GM21723 (cell line): ENCODE measurements at regions not wholly inside any gene's neighbourhood (a gene's known extent, or its start where the extent isn't known, plus 50 kb on each side); places are given as distances from the start of the nearest gene placed in this dataset.
"Not testable (repeated sequence)": the region's sequence is repeated elsewhere in the genome, so short reads cannot be mapped to it uniquely, and the experiment has no call there.

Source experiments
- ATAC-seq: cut with Tn5 transposase; IDR thresholded peaks from one replicate; pipeline ENCODE4 v1.9.1; 2021; ENCODE audit warnings: mild to moderate bottlenecking, moderate library complexity; ENCODE audit not compliant: unreplicated experiment

- no peak for ATAC-seq
Observed at GRCh38 chr22:27594474-27595134, 207.0 kb downstream of the MN1 start.

- no peak for ATAC-seq
Observed at GRCh38 chr22:27596133-27596870, 205.3 kb downstream of the MN1 start.

- ATAC-seq, result no peak
Observed at GRCh38 chr22:27597703-27598444, 203.7 kb downstream of the MN1 start.

- no peak for ATAC-seq
Observed at GRCh38 chr22:27598792-27599191, 202.8 kb downstream of the MN1 start.

- no peak for ATAC-seq
Observed at GRCh38 chr22:27601195-27601594, 200.4 kb downstream of the MN1 start.

GRCh38 chr22:27602390-27602789 is 199.2 kb downstream of the MN1 start:
- no peak for ATAC-seq

- ATAC-seq, result no peak
Observed at GRCh38 chr22:27603111-27603799, 198.3 kb downstream of the MN1 start.

- ATAC-seq, result no peak
Observed at GRCh38 chr22:27603800-27604144, 197.8 kb downstream of the MN1 start.

- no peak for ATAC-seq
Observed at GRCh38 chr22:27605390-27605789, 196.2 kb downstream of the MN1 start.

- ATAC-seq, result not testable (repeated sequence)
Observed at GRCh38 chr22:27607750-27608149, 193.8 kb downstream of the MN1 start.

- no peak for ATAC-seq
Observed at GRCh38 chr22:27609451-27609888, 192.1 kb downstream of the MN1 start.

GRCh38 chr22:27610164-27610563 is 191.4 kb downstream of the MN1 start:
- ATAC-seq, result not testable (repeated sequence)

- ATAC-seq, result no peak
Observed at GRCh38 chr22:27610863-27611786, 190.4 kb downstream of the MN1 start.

- ATAC-seq, result no peak
Observed at GRCh38 chr22:27612115-27612514, 189.4 kb downstream of the MN1 start.

- no peak for ATAC-seq
Observed at GRCh38 chr22:27613099-27614005, 188.2 kb downstream of the MN1 start.

- no peak for ATAC-seq
Observed at GRCh38 chr22:27614006-27614649, 187.4 kb downstream of the MN1 start.

GRCh38 chr22:27614650-27615007 is 186.9 kb downstream of the MN1 start:
- ATAC-seq, result no peak

- no peak for ATAC-seq
Observed at GRCh38 chr22:27615408-27615807, 186.1 kb downstream of the MN1 start.

GRCh38 chr22:27616033-27616432 is 185.5 kb downstream of the MN1 start:
- no peak for ATAC-seq
